Panc1 (cell line): ENCODE measurements at regions not wholly inside any gene's neighbourhood (a gene's known extent, or its start where the extent isn't known, plus 50 kb on each side); places are given as distances from the start of the nearest gene placed in this dataset.

Source experiments
- ATAC-seq: fragments of 200-7000 bp; cut with Tn5 transposase; 2 replicates; pipeline ENCODE4 v1.9.1; 2020; ENCODE audit warnings: mild to moderate bottlenecking, moderate library complexity
- BruUV-seq: library from RNA; stranded (reverse); fragments of 400-500 nt; replicated peaks from 2 replicates; lab custom pipeline; 2021; lab: Mats Ljungman, UMichigan
- CTCF ChIA-PET: fragments of 300-600 bp; sonication (Branson Sonifier 250); formaldehyde crosslinking; loops from one replicate; lab custom pipeline; 2022; ENCODE audit warnings: antibody characterized with exemption; lab: Charles Lee
- POLR2A ChIA-PET: fragments of 300-600 bp; sonication (Branson Sonifier 250); formaldehyde crosslinking; loops from one replicate; lab custom pipeline; 2022; ENCODE audit warnings: antibody characterized with exemption; lab: Charles Lee
- DNase-seq: peaks from one replicate; pipeline ENCODE4 v3.0.0-alpha.2; 2010; ENCODE audit warnings: low read depth, low spot score
- H3K27ac ChIP-seq: 2 replicates; pipeline ENCODE4 v1.5.1; 2011; ENCODE audit warnings: mild to moderate bottlenecking, low read length, inconsistent platforms
- H3K27me3 ChIP-seq: fragments of 200-500 bp; sonication (Bioruptor generic); 2 replicates; pipeline ENCODE4 v1.6.0; 2014; ENCODE audit warnings: low read length, inconsistent platforms; ENCODE audit not compliant: control insufficient read depth, insufficient read depth
- H3K36me3 ChIP-seq: fragments of 200-500 bp; sonication (Bioruptor generic); 2 replicates; pipeline ENCODE4 v1.5.1; 2014; ENCODE audit warnings: inconsistent platforms, mild to moderate bottlenecking, low read length, moderate library complexity; ENCODE audit not compliant: control insufficient read depth, insufficient read depth
- H3K4me1 ChIP-seq: 2 replicates; pipeline ENCODE4 v1.5.1; 2011; ENCODE audit warnings: inconsistent platforms, mild to moderate bottlenecking, low read length, moderate library complexity; ENCODE audit not compliant: control insufficient read depth, insufficient read depth
- H3K4me3 ChIP-seq, 2 experiments: 2 replicates each; pipeline ENCODE4 v1.5.1; 2011 to 2012; ENCODE audit warnings: low read depth in 2 of 2, low read length in 2 of 2, mild to moderate bottlenecking in 2 of 2, inconsistent platforms in 1 of 2, moderate library complexity in 1 of 2
- H3K9me3 ChIP-seq: fragments of 200-500 bp; sonication (Bioruptor generic); 2 replicates; pipeline ENCODE4 v1.5.1; 2014; ENCODE audit warnings: low read depth, mild to moderate bottlenecking, inconsistent platforms, low read length, moderate library complexity; ENCODE audit not compliant: control insufficient read depth, insufficient read depth
- POLR2AphosphoS5 ChIP-seq: IDR thresholded peaks from 2 replicates; pipeline ENCODE4 v1.6.1; 2012; ENCODE audit warnings: mild to moderate bottlenecking, low read depth, low read length, moderate library complexity
- SIN3A ChIP-seq: IDR thresholded peaks from 2 replicates; pipeline ENCODE4 v1.6.1; 2012; ENCODE audit warnings: low read depth, mild to moderate bottlenecking, low read length, moderate library complexity, borderline replicate concordance; ENCODE audit not compliant: insufficient read depth
- TCF7L2 ChIP-seq: IDR thresholded peaks from 2 replicates; pipeline ENCODE4 v1.6.1; 2011; ENCODE audit warnings: mild to moderate bottlenecking, low read depth, low read length, inconsistent platforms
- in situ Hi-C: cut with HindIII; loops from 2 replicates; pipeline ENCODE4 v1.10.0; 2016; ENCODE audit warnings: low sequenced_read_pairs, low pct_unique_long_range_greater_than_20kb
- intact Hi-C: fragments of 100-400 bp; cut with micrococcal nuclease; formaldehyde crosslinking; loops from one replicate; pipeline ENCODE4 v1.10.0; 2022; ENCODE audit not compliant: unreplicated experiment
- TF ChIP-seq, protein P1 (sequence below), 2 experiments: IDR thresholded peaks; 2 replicates each; pipeline ENCODE4 v1.6.1; 2011 to 2012; ENCODE audit warnings: low read depth in 2 of 2, control low read depth in 1 of 2, low read length in 1 of 2, mild to moderate bottlenecking in 1 of 2, moderate library complexity in 1 of 2; ENCODE audit not compliant: insufficient read depth in 1 of 2
- TF ChIP-seq, protein P2 (sequence below): fragments of 450-650 bp; IDR thresholded peaks from 2 replicates; pipeline ENCODE4 v1.5.1; 2017; ENCODE audit warnings: mild to moderate bottlenecking

DNA sequence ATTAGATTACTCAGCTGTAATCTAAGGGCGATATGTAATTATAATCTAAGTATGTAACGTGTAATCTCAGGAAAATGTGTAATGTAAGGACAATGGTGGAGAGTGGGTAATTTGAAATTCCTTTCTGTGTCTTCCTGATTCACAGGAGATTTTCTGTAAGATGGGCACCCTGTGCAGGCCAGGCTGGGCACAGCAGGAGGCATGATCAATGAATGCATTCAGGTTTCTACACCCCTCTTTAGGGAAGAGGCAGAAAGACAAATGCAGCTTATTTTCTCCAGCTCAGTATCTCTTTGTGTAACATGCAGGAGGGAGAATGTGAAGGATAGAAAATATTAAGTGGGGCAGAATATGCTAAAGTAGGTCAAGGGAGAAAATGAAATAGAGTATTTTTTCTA, 320.1 kb downstream of the PIK3C3 start:
- ATAC-seq (no peak), DNase-seq (no peak)
- in situ Hi-C loops, result no loop called here
- Histone ChIP-seq H3K27me3 (no peaks in the 10 kb centered on the region), H3K27ac (no peak overlapping the region), H3K4me3 (no peak overlapping the region), H3K4me1 (no peaks in the 10 kb centered on the region), H3K9me3 (no peaks in the 10 kb centered on the region), H3K36me3 (no peaks in the 10 kb centered on the region)
- TF ChIP-seq, protein P1, sequence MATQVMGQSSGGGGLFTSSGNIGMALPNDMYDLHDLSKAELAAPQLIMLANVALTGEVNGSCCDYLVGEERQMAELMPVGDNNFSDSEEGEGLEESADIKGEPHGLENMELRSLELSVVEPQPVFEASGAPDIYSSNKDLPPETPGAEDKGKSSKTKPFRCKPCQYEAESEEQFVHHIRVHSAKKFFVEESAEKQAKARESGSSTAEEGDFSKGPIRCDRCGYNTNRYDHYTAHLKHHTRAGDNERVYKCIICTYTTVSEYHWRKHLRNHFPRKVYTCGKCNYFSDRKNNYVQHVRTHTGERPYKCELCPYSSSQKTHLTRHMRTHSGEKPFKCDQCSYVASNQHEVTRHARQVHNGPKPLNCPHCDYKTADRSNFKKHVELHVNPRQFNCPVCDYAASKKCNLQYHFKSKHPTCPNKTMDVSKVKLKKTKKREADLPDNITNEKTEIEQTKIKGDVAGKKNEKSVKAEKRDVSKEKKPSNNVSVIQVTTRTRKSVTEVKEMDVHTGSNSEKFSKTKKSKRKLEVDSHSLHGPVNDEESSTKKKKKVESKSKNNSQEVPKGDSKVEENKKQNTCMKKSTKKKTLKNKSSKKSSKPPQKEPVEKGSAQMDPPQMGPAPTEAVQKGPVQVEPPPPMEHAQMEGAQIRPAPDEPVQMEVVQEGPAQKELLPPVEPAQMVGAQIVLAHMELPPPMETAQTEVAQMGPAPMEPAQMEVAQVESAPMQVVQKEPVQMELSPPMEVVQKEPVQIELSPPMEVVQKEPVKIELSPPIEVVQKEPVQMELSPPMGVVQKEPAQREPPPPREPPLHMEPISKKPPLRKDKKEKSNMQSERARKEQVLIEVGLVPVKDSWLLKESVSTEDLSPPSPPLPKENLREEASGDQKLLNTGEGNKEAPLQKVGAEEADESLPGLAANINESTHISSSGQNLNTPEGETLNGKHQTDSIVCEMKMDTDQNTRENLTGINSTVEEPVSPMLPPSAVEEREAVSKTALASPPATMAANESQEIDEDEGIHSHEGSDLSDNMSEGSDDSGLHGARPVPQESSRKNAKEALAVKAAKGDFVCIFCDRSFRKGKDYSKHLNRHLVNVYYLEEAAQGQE (IDR thresholded peaks at IDR 0.05; ENCODE audit: insufficient read depth in 1 of 2, low read depth in 2 of 2, low read length in 1 of 2), result no peak
- no peak for TF ChIP-seq POLR2AphosphoS5
- no peak for TF ChIP-seq SIN3A
- no peak for TF ChIP-seq TCF7L2
- TF ChIP-seq, protein P2, sequence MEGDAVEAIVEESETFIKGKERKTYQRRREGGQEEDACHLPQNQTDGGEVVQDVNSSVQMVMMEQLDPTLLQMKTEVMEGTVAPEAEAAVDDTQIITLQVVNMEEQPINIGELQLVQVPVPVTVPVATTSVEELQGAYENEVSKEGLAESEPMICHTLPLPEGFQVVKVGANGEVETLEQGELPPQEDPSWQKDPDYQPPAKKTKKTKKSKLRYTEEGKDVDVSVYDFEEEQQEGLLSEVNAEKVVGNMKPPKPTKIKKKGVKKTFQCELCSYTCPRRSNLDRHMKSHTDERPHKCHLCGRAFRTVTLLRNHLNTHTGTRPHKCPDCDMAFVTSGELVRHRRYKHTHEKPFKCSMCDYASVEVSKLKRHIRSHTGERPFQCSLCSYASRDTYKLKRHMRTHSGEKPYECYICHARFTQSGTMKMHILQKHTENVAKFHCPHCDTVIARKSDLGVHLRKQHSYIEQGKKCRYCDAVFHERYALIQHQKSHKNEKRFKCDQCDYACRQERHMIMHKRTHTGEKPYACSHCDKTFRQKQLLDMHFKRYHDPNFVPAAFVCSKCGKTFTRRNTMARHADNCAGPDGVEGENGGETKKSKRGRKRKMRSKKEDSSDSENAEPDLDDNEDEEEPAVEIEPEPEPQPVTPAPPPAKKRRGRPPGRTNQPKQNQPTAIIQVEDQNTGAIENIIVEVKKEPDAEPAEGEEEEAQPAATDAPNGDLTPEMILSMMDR, result no peak
- ChIA-PET CTCF (no interaction called here), POLR2A (no interaction called here)
- BruUV-seq, result no TSS peak
- intact Hi-C loops, result loop anchor here (10.0 kb wide), 1 partner anchor 60 kb away; no protein-coding TSS in a partner anchor

DNA sequence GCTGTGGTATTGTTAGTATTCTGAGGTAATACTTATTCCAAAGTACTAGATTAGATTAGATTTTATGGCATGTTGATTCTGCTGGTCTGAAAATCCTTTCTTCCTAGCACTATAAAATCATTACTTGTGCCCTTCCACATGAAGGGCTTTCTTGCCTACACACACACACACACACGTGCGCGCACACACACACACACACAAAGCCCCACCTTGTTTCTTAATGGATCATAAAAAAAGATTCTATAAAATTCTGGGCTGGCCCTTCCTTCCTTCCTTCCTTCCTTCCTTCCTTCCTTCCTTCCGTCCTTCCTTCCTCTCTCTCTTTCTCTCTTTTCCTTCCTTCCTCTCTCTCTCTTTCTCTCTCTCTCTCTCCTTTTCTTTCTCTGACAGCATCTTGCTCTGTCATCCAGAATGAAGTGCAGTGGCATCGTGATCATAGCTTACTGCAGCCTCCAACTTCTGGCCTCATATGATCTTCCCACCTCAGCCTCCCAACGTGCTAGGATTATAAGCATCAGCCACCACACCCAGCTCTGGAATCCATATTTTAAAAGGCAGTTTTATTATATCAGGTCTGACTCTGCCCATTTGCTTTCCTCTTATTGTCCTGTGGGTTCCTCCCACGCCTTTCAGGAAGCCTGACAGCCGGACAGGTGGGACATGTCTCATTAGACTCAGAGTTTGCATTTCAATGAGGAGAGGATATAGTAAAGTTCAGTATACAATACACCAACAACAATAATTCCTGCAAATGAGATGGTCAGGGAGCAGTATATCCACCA, 321.1 kb downstream of the PIK3C3 start:
- Histone ChIP-seq H3K9me3 (no peaks in the 10 kb centered on the region), H3K36me3 (no peaks in the 10 kb centered on the region), H3K27ac (no peak overlapping the region), H3K27me3 (no peaks in the 10 kb centered on the region), H3K4me1 (no peaks in the 10 kb centered on the region), H3K4me3 (no peak overlapping the region)
- no peak for DNase-seq
- TF ChIP-seq POLR2AphosphoS5 (no peak), TCF7L2 (no peak), SIN3A (no peak)
- TF ChIP-seq, protein P2, result no peak
- TF ChIP-seq, protein P1 (IDR thresholded peaks at IDR 0.05; ENCODE audit: insufficient read depth in 1 of 2, low read depth in 2 of 2, low read length in 1 of 2), result no peak
- ChIA-PET CTCF (no interaction called here), POLR2A (no interaction called here)
- BruUV-seq, result no TSS peak
- in situ Hi-C loops (no loop called here), intact Hi-C loops (loop anchor here (10.0 kb wide), 1 partner anchor 61 kb away; no protein-coding TSS in a partner anchor)
- ATAC-seq, result no peak
